Hippocampal formation (tissue), 2 donors: ENCODE measurements at regions not wholly inside any gene's neighbourhood (a gene's known extent, or its start where the extent isn't known, plus 50 kb on each side); places are given as distances from the start of the nearest gene placed in this dataset.

Source experiments
- DNase-seq, 2 donors: peaks; one replicate each; lab custom pipeline; 2025; lab: John Stamatoyannopoulos, UW

GRCh38 chr4:164508097-164508496 lies 245.8 kb upstream of the SMIM31 start:
- DNase-seq, result no peak

GRCh38 chr4:164508771-164509170 lies 245.2 kb upstream of the SMIM31 start:
- DNase-seq, result no peak

GRCh38 chr4:164509951-164510350 lies 244.0 kb upstream of the SMIM31 start:
- DNase-seq, result no peak

- DNase-seq, result no peak
Observed at GRCh38 chr4:164512124-164512523, 241.8 kb upstream of the SMIM31 start.

GRCh38 chr4:164514765-164515164 lies 239.2 kb upstream of the SMIM31 start:
- no peak for DNase-seq

- DNase-seq, result no peak
Observed at GRCh38 chr4:164524789-164525188, 229.1 kb upstream of the SMIM31 start.

- no peak for DNase-seq
Observed at GRCh38 chr4:164526933-164527583, 226.9 kb upstream of the SMIM31 start.

GRCh38 chr4:164529058-164529457 lies 224.9 kb upstream of the SMIM31 start:
- DNase-seq, result no peak

- no peak for DNase-seq
Observed at GRCh38 chr4:164529486-164529885, 224.4 kb upstream of the SMIM31 start.

GRCh38 chr4:164531336-164531735 lies 222.6 kb upstream of the SMIM31 start:
- DNase-seq, result no peak

- DNase-seq, result peak in 1 of 2 donors; percentile 4
Observed at GRCh38 chr4:164536814-164537213, 217.1 kb upstream of the SMIM31 start.

- no peak for DNase-seq
Observed at GRCh38 chr4:164538097-164538496, 215.8 kb upstream of the SMIM31 start.

GRCh38 chr4:164540987-164541386 lies 212.9 kb upstream of the SMIM31 start:
- no peak for DNase-seq

- DNase-seq, result no peak
Observed at GRCh38 chr4:164542431-164542830, 211.5 kb upstream of the SMIM31 start.

- no peak for DNase-seq
Observed at GRCh38 chr4:164550989-164551712, 202.8 kb upstream of the SMIM31 start.

GRCh38 chr4:164551713-164552040 lies 202.3 kb upstream of the SMIM31 start:
- no peak for DNase-seq

- DNase-seq, result no peak
Observed at GRCh38 chr4:164571593-164572390, 182.1 kb upstream of the SMIM31 start.

- no peak for DNase-seq
Observed at GRCh38 chr4:164572877-164573279, 181.1 kb upstream of the SMIM31 start.

- DNase-seq, result no peak
Observed at GRCh38 chr4:164575861-164576260, 178.1 kb upstream of the SMIM31 start.

GRCh38 chr4:164579270-164579942 lies 174.5 kb upstream of the SMIM31 start:
- DNase-seq, result no peak

GRCh38 chr4:164591666-164592065 lies 162.3 kb upstream of the SMIM31 start:
- no peak for DNase-seq

- no peak for DNase-seq
Observed at GRCh38 chr4:164595751-164596150, 158.2 kb upstream of the SMIM31 start.
